ENCODE measurements at regions not wholly inside any gene's neighbourhood (a gene's known extent, or its start where the extent isn't known, plus 50 kb on each side); places are given as distances from the start of the nearest gene placed in this dataset.

DNA sequence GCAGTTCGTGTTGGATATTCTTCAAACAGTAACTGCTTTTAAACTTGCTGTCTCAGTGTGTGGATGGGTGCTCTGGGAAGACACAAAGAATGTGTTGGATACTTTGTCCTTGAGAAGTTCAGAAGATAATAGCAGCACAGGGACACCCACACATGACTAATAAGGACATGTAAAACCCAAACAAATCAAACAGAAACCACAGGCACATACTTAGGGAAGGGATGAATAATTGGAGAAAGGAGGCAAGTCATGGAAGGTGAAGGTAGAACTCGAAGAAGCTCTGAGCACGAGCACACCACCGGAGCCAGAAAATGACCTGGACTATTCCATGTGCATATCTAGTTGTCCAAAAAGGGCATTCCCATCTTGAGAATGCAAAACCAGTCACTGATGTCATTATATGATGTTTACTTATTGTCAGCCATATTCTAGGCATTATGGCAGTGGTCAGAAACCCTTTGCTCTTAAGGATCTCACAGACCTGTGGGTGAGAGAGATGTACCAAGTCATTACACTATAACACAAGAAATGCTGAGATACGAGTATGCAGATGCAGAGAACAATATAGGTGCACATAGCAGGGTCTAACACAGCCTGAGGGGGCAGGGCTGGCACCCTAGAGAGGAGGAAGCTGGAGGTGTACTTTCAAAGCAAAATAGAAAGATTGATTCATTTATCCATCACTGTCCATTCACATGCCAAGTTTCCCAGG, 152.9 kb downstream of the PIK3R1 start:
- DNase-seq (ENCODE audit: low spot score) (peak; percentile 1), FAIRE-seq (no peak), ATAC-seq (no peak)
- H3K4me1 ChIP-seq (ENCODE audit: insufficient read depth, low read length), result no peaks in the 10 kb centered on the region
- WGBS (ENCODE audit: low lambda C conversion rate), result 9% methylated on average over 5 of the region's 5 CpGs
- intact Hi-C loops (cut with micrococcal nuclease; ENCODE audit: unreplicated experiment) (no loop called here), in situ Hi-C loops (cut with HindIII; ENCODE audit: extremely low pct_ligation_motif_present, low pct_unique_long_range_greater_than_20kb) (no loop called here)
- H3K27me3 ChIP-seq (ENCODE audit: control insufficient read depth in 1 of 2, insufficient read depth in 2 of 2, low read length in 2 of 2), result peaks cover 0 to 18% of the 10 kb centered on the region in 2 experiments; a peak in 1 of 5 replicates
- H3K36me3 ChIP-seq (replicated peaks in 1 of 2; ENCODE audit: control insufficient read depth in 1 of 2, insufficient read depth in 2 of 2, low read length in 2 of 2), result no peaks in the 10 kb centered on the region
- H4K20me1 ChIP-seq (ENCODE audit: insufficient read depth, low read length), result no peaks in the 10 kb centered on the region
- no peak overlapping the region for H3K27ac ChIP-seq (ENCODE audit: extremely low read length, insufficient read depth, low read length)
- H3K4me2 ChIP-seq (ENCODE audit: low read depth, low read length), result no peak overlapping the region
- ChIA-PET CTCF (ENCODE audit: low intra/inter-chr PET ratio, low total read pairs) (no interaction called here), POLR2A (no interaction called here)
- H3K9ac ChIP-seq (ENCODE audit: insufficient read depth, low read depth, low read length), result no peak overlapping the region
- no peak overlapping the region for H3K4me3 ChIP-seq (replicated peaks in 1 of 3; ENCODE audit: insufficient read depth in 1 of 3, low read depth in 2 of 3, low read length in 3 of 3)
- H2AFZ ChIP-seq (ENCODE audit: low read length), result no peak overlapping the region
- TF ChIP-seq POGZ (CRISPR knock-in tag; IDR thresholded peaks at IDR 0.05) (no peak), TOPORS (CRISPR knock-in tag; IDR thresholded peaks at IDR 0.05) (no peak), ZBTB46 (CRISPR knock-in tag; IDR thresholded peaks at IDR 0.05; ENCODE audit: borderline replicate concordance) (no peak), BATF2 (CRISPR knock-in tag; IDR thresholded peaks at IDR 0.05) (no peak), HIVEP1 (CRISPR knock-in tag; IDR thresholded peaks at IDR 0.05) (no peak), ARID4A (CRISPR knock-in tag; IDR thresholded peaks at IDR 0.05; ENCODE audit: borderline replicate concordance) (no peak)
- H3K9me3 ChIP-seq (ENCODE audit: low read length), result no peaks in the 10 kb centered on the region
- BruUV-seq (replicated peaks), result no TSS peak
- H3K79me2 ChIP-seq (ENCODE audit: insufficient read depth, low read length), result no peaks in the 10 kb centered on the region

Data from HepG2 (cell line).